IPS-NIHi7 (cell line): ENCODE measurements at regions not wholly inside any gene's neighbourhood (a gene's known extent, or its start where the extent isn't known, plus 50 kb on each side); places are given as distances from the start of the nearest gene placed in this dataset.

Source experiments
- DNase-seq: peaks from one replicate; pipeline ENCODE4 v3.0.0; 2012; ENCODE audit warnings: mixed read lengths; ENCODE audit errors: extremely low spot score

GRCh38 chr15:61742591-61742990, 317.7 kb downstream of the VPS13C start:
- DNase-seq = no peak

DNA sequence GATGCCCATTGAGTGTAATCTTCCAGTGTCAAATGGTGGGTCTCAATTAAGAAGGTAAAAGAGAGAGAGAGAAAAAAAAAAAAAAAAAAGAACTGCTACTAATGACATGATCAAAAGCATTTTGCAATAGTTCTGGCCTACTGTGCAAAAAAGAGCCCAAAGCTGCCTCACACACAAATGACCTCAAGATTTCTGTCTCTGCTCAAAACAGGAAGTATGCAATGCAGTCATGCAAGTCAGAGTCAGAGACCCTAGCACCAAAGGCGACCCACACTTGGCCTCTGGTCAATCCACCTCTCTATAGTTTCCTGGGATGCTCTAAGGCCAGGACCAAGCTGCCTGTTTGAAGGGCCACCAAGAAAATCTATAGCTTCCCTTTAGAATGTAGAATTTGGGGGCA, 323.5 kb downstream of the VPS13C start:
- DNase-seq = no peak

DNA sequence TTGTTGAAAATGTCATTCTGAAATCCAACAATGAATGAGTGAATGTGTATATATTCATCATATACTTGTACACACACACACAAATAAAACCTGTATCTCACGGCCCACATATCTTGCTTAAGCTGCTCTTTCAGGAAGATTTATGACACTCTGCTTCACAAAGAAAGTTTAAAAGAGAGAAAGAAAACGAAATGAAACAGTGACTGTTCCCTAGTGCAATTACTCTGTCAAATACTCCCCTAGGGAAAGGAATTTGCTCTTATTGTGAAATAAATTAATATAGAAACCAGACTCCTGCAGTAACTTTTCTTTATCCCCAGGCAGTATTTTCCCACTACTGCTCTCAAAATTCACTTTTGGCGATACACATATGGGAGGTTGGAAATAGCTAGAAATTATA, 329.1 kb downstream of the VPS13C start:
- DNase-seq = no peak

- DNase-seq = no peak
Measured at GRCh38 chr15:61729646-61730045, 330.6 kb downstream of the VPS13C start.

GRCh38 chr15:61726166-61726565, 334.1 kb downstream of the VPS13C start:
- no peak for DNase-seq

GRCh38 chr15:61725251-61725650, 335.0 kb downstream of the VPS13C start:
- no peak for DNase-seq

GRCh38 chr15:61724251-61724939, 335.9 kb downstream of the VPS13C start:
- DNase-seq = no peak

DNA sequence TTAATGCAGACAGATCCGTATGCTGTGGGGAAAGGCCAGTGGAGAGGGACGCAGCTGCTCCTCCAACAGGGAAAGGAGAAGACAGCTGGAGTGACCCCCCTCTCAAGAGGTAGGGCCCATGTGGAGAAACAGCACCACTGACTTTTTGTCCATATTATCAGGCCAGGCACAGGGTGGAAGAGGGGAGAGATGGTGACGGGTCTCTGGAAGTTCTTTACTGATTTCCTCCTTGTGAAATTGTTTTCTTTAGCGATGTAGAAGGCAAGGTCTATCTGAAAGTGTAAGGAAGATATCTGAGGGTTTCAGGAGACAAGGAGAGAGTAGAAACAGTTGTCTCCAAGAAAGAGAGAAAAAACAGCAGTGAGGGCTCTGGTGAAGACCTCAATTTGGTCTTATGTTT, 338.8 kb downstream of the VPS13C start:
- DNase-seq = no peak

DNA sequence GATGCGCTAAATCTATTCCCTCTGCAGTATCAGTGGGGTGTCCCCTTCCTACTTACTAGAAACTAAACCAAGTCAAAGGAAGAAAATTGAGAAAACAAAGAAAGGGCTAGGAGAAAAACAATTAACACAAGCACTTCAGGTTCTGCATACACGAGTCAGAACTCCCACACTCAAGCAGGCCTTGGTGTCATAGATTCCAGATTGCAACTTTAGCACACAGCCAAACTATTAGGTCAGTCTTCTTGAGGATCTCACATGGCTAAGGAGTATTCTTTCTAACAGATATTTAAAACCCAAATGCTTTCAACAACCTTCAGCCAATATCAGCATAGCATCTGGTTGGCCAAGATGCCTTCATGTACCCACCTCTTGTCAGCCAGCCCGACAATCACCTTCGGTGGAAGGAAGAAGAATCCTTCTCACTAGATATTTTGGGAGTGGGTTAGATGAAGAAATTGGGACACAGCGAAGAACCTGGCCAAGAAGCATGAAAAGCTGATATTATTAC, 340.0 kb downstream of the VPS13C start:
- no peak for DNase-seq

GRCh38 chr15:61715082-61715481, 345.2 kb downstream of the VPS13C start:
- no peak for DNase-seq

GRCh38 chr15:61712129-61712759, 348.0 kb downstream of the VPS13C start:
- DNase-seq = no peak

DNA sequence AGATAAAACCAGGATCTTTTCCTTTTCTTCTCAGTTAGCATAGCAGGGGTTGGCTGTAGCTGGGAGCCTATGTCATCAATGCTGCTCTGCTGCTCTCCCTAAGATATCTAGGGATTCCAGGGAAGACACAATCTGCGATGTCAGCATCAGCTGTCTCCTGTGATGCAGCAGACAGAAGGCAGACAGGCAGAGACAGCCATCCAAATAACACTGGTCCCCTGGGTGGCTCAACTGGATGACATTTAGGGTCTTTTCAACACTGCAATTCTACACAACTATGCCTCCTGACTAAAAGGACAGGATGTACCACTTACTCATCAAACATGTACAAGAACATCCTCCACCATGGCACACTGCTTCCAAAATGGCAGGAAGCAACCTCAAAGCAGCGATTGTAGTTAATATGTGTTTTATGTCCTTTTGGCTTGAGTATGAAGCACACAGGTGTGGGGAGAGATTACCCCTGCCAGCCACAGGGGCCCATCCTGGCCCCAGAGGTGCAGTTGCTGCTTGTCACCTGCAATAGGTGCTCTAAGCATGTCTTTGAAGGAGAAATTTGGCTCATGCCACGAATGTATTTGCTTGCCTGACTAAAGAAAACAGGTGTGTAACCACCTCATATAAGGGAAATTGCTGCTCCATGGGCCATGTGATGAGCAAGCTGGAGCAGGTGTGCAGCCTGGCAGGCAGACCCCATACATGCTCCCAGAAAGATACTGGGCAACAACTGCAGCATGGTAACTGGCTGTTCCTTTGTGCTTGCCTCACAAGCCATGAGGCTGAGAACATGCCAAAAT, 357.8 kb downstream of the VPS13C start:
- DNase-seq = peak; percentile 57

- DNase-seq = no peak
Measured at GRCh38 chr15:61701455-61701854, 358.8 kb downstream of the VPS13C start.

- no peak for DNase-seq
Measured at GRCh38 chr15:61700803-61701202, 359.4 kb downstream of the VPS13C start.

GRCh38 chr15:61697796-61698195, 362.5 kb downstream of the VPS13C start:
- no peak for DNase-seq

DNA sequence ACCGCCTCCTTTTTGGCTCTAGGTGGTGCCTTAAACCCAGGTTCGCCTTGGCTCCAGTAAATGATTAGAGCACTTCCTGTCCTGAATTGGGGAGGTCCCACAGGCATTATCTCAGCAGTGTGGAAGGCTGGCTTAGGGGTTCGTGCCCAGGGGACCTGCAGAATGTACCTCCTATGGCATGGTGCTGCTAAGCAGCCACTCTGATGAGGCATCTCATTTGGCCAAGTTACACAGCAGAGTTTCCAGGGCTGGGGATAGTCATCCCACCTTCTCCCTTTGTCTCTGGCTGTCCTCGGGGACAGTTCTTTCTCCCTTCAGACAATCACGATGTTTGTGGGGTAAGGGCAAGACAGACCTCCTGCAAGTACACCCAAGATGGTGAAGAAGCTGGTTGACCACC, 371.2 kb downstream of the VPS13C start:
- DNase-seq = no peak

DNA sequence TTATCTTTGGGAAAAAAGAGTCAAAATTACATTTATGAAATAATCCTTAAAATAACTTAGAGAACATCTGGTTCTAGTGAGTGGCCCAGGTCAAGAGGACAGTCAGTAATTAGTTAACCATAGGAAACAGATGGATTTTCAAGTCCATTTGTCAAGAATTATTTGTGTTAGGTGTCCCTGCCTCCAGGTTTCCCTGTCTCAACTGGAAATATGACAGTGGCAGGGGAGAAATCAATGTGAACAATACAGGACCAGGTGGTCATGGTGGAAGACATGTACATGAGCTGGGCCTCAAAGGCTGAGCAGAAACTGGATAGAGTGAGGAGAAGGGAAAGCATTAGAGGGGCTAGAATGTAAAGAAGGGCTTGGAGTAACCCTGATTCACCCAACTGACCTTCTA, 372.6 kb downstream of the VPS13C start:
- no peak for DNase-seq

DNA sequence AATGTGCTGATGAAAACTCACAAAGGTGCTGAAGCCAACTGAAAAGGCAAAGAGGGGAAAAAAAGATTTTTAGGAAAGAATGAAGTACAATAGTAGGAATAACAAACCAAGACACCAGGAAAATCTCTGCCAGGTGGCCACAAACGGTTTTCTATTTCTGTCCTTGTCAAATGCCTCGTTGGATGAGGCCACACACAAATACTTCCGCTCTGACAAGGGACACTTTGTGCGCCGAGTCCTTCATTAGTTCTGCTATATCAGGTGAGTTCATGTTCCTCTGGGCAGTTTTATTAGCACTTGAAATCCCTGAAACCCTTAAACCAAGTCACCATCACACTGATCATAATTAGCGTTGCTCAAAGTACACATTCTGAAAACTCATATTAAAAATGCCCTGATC, 373.1 kb downstream of the VPS13C start:
- no peak for DNase-seq

DNA sequence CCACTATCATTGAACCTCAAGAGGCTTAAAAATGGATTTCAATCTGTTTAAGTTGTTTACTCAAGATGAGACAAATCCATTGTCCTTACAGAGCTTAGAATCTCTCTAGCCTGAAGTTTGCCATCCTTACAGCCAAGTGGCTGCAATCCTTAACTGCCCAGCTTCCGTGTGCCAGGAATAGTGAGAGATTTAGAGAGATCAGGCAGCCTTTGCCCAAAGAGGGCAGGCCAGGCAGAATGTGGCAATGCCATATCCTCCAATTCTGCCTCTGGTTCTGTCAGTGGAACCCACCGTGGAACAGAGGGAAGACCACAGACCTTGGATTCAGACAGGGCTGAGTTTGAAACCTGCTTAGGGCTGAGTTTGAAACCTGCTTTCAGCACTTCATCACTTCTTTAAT, 374.3 kb downstream of the VPS13C start:
- no peak for DNase-seq

DNA sequence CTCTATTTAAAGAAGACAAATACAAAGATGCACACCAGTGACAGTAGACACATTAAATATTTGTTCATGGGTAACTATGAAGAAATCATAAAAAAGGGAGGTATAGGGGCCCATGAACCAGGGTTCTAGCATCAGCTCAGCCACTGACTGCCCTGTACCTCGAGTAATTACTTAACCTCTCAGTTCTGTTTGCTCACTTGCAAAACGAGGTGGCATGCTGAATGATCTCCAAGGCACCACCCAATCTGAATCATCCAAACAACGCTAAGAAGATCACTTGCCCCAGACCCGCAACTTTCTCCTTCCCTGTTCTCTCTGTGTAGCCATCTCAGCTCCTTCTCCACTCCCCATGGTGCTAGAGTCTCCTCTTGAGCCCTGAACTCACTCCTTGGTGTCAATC, 374.7 kb downstream of the VPS13C start:
- no peak for DNase-seq

DNA sequence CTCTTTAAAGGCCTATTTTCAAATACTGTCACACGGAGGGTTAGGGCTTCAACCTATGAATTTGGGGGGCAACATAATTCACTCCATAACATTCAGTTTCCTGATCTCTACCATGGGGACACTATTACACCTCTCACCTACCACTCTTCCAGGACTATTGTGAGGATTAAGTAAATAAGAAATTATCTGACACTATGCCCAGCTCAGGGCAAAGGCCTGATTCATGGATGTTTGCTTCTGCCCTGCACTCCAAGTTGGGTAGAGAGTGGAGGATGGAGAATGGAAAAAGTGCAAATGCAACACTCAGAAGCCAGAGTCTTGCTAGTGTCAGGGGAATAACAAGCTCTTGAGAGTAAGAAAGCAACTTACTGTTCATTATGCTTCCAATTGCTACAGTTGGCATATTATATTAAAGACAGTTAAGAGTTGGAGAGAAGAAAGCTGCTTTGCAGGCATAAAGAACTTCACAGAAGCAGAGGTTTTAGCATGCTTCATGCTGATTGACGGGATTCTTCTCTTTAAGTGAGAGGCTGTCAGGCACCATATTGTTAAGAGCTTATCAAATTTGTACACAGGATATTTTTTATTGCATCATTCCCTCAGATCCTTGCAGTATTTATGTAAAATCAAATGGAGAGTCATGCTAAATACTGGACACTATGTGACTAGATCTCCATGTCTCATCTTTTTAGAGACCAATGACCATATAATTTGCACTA, 375.3 kb downstream of the VPS13C start:
- no peak for DNase-seq
